Neural cell (in vitro differentiated cells): ENCODE measurements at regions not wholly inside any gene's neighbourhood (a gene's known extent, or its start where the extent isn't known, plus 50 kb on each side); places are given as distances from the start of the nearest gene placed in this dataset.

Experiments used
- H2AFZ ChIP-seq: fragments of 200-600, 300-800 bp; sonication (generic), shearing (Covaris generic); 2 replicates; pipeline ENCODE4 v1.6.0; 2014; ENCODE audit warnings: low read depth, mild to moderate bottlenecking, antibody characterized with exemption, low read length, moderate library complexity
- H3F3A ChIP-seq: fragments of 200-600 bp; shearing (Covaris generic); 2 replicates; pipeline ENCODE4 v1.6.1; 2016; ENCODE audit warnings: mild to moderate bottlenecking, moderate library complexity, mixed read lengths, antibody characterized with exemption, low read length; ENCODE audit not compliant: insufficient read depth, poor library complexity, severe bottlenecking
- H3K27ac ChIP-seq: fragments of 200-600, 300-800 bp; sonication (generic), shearing (Covaris generic); 2 replicates; pipeline ENCODE4 v1.5.1; 2014; ENCODE audit warnings: mild to moderate bottlenecking, low read length, moderate library complexity
- H3K27me3 ChIP-seq: fragments of 300-800, 200-600 bp; sonication (generic), shearing (Covaris generic); 2 replicates; pipeline ENCODE4 v1.6.0; 2014; ENCODE audit warnings: mild to moderate bottlenecking, low read depth, low read length, moderate library complexity; ENCODE audit not compliant: insufficient read depth
- H3K36me3 ChIP-seq: fragments of 300-800, 200-600 bp; sonication (generic), shearing (Covaris generic); 2 replicates; pipeline ENCODE4 v1.5.1; 2014; ENCODE audit warnings: mild to moderate bottlenecking, antibody characterized with exemption, low read length, moderate library complexity; ENCODE audit not compliant: insufficient read depth
- H3K4me2 ChIP-seq: fragments of 300-800, 200-600 bp; sonication (generic), shearing (Covaris generic); 2 replicates; pipeline ENCODE4 v1.6.0; 2014; ENCODE audit warnings: mild to moderate bottlenecking, low read length
- H3K4me3 ChIP-seq: fragments of 300-800, 200-600 bp; sonication (generic), shearing (Covaris generic); 2 replicates; pipeline ENCODE4 v1.5.1; 2014; ENCODE audit warnings: mild to moderate bottlenecking, low read length, moderate library complexity
- H3K79me2 ChIP-seq: fragments of 200-600 bp; shearing (Covaris generic); replicated peaks from 2 replicates; pipeline ENCODE4 v1.6.0; 2014; ENCODE audit warnings: mild to moderate bottlenecking, low read length, moderate library complexity; ENCODE audit not compliant: insufficient read depth
- H3K9ac ChIP-seq: fragments of 300-800, 200-600 bp; sonication (generic), shearing (Covaris generic); 2 replicates; pipeline ENCODE4 v1.6.1; 2016; ENCODE audit warnings: mild to moderate bottlenecking, low read length, mixed read lengths
- H3K9me2 ChIP-seq: fragments of 200-600 bp; shearing (Covaris generic); 2 replicates; pipeline ENCODE4 v1.6.1; 2016; ENCODE audit warnings: mild to moderate bottlenecking, low read length, mixed read lengths; ENCODE audit not compliant: insufficient read depth
- H3K9me3 ChIP-seq: fragments of 200-600, 300-800 bp; sonication (generic), shearing (Covaris generic); 2 replicates; pipeline ENCODE4 v1.6.1; 2016; ENCODE audit warnings: mild to moderate bottlenecking, mixed run types, low read length, moderate library complexity, mixed read lengths
- H4K20me1 ChIP-seq: fragments of 200-600 bp; shearing (Covaris generic); 2 replicates; pipeline ENCODE4 v1.6.1; 2016; ENCODE audit warnings: mild to moderate bottlenecking, mixed run types; ENCODE audit not compliant: insufficient read depth
- CTCF ChIP-seq: fragments of 450-650 bp; IDR thresholded peaks from 2 replicates; pipeline ENCODE4 v1.5.1; 2014; ENCODE audit warnings: antibody characterized with exemption, mild to moderate bottlenecking, moderate library complexity; ENCODE audit not compliant: poor library complexity, severe bottlenecking
- EP300 ChIP-seq: fragments of 450-650 bp; conservative IDR thresholded peaks from 2 replicates; pipeline ENCODE4 v1.6.1; 2014; ENCODE audit warnings: antibody characterized with exemption, mild to moderate bottlenecking, moderate library complexity; ENCODE audit not compliant: poor library complexity, severe bottlenecking
- EZH2 ChIP-seq: fragments of 200-600, 300-800 bp; shearing (Covaris generic), sonication (generic); IDR thresholded peaks from 2 replicates; pipeline ENCODE4 v1.6.1; 2014; ENCODE audit warnings: antibody characterized with exemption, low read length, borderline replicate concordance, mild to moderate bottlenecking; ENCODE audit not compliant: insufficient read depth, poor library complexity, severe bottlenecking
- MXI1 ChIP-seq: fragments of 450-650 bp; conservative IDR thresholded peaks from 2 replicates; pipeline ENCODE4 v1.6.1; 2014; ENCODE audit warnings: antibody characterized with exemption, mild to moderate bottlenecking; ENCODE audit not compliant: poor library complexity, severe bottlenecking
- POLR2AphosphoS5 ChIP-seq: IDR thresholded peaks from 2 replicates; pipeline ENCODE4 v1.6.1; 2012
- RAD21 ChIP-seq: fragments of 450-650 bp; conservative IDR thresholded peaks from 2 replicates; pipeline ENCODE4 v1.6.1; 2014; ENCODE audit warnings: antibody characterized with exemption, mild to moderate bottlenecking, moderate library complexity
- SMC3 ChIP-seq: fragments of 450-650 bp; conservative IDR thresholded peaks from 2 replicates; pipeline ENCODE4 v1.6.1; 2014; ENCODE audit warnings: antibody characterized with exemption, mild to moderate bottlenecking, moderate library complexity; ENCODE audit not compliant: poor library complexity
- TAF1 ChIP-seq: IDR thresholded peaks from 2 replicates; pipeline ENCODE4 v1.6.1; 2012; ENCODE audit warnings: low read depth
- TF ChIP-seq, protein P1 (sequence below): IDR thresholded peaks from 2 replicates; pipeline ENCODE4 v1.6.1; 2012; ENCODE audit warnings: borderline replicate concordance

DNA sequence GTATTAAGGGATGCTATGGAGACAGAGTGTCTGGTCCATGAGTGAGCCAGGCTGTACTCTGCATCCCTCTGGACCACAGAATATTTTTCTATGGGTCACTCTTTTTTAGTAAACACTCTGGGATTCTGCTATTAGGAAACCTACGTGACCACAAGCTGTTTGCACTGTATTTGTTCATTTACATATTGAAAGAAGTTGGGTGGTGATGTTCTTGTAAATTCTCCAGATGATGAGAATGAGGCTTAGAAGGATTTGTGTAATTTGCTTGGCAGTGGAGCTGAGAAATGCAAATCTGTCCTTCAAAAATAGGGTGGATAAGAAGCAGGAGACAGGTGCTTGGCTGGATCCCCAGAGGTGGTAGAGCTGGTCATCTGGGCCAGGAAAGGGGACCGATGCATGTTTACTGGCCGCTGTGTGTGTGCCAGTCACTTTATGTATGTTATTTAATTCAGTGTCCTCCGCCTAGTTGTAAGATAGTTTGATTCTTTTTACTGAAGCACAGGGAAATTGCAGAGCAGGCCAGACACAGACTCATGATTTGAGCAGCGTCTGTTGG, 63.7 kb upstream of the HEPHL1 start:
- H3K9ac ChIP-seq: no peak overlapping the region
- no peaks in the 10 kb centered on the region for H3F3A ChIP-seq
- H3K27me3 ChIP-seq: no peaks in the 10 kb centered on the region
- H3K4me2 ChIP-seq: no peak overlapping the region
- TF ChIP-seq TAF1 (no peak), MXI1 (no peak), CTCF (no peak), SMC3 (no peak), RAD21 (no peak), EP300 (no peak), EZH2 (no peak), POLR2AphosphoS5 (no peak)
- TF ChIP-seq, protein P1, sequence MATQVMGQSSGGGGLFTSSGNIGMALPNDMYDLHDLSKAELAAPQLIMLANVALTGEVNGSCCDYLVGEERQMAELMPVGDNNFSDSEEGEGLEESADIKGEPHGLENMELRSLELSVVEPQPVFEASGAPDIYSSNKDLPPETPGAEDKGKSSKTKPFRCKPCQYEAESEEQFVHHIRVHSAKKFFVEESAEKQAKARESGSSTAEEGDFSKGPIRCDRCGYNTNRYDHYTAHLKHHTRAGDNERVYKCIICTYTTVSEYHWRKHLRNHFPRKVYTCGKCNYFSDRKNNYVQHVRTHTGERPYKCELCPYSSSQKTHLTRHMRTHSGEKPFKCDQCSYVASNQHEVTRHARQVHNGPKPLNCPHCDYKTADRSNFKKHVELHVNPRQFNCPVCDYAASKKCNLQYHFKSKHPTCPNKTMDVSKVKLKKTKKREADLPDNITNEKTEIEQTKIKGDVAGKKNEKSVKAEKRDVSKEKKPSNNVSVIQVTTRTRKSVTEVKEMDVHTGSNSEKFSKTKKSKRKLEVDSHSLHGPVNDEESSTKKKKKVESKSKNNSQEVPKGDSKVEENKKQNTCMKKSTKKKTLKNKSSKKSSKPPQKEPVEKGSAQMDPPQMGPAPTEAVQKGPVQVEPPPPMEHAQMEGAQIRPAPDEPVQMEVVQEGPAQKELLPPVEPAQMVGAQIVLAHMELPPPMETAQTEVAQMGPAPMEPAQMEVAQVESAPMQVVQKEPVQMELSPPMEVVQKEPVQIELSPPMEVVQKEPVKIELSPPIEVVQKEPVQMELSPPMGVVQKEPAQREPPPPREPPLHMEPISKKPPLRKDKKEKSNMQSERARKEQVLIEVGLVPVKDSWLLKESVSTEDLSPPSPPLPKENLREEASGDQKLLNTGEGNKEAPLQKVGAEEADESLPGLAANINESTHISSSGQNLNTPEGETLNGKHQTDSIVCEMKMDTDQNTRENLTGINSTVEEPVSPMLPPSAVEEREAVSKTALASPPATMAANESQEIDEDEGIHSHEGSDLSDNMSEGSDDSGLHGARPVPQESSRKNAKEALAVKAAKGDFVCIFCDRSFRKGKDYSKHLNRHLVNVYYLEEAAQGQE: no peak
- H3K9me2 ChIP-seq: no peaks in the 10 kb centered on the region
- no peak overlapping the region for H3K27ac ChIP-seq
- H2AFZ ChIP-seq: no peak overlapping the region
- H3K4me3 ChIP-seq: no peak overlapping the region
- no peaks in the 10 kb centered on the region for H3K36me3 ChIP-seq
- H3K79me2 ChIP-seq: no peaks in the 10 kb centered on the region
- H3K9me3 ChIP-seq: no peaks in the 10 kb centered on the region
- H4K20me1 ChIP-seq: no peaks in the 10 kb centered on the region

- Histone ChIP-seq H3K27me3 (no peaks in the 10 kb centered on the region), H3F3A (no peaks in the 10 kb centered on the region), H2AFZ (no peak overlapping the region), H3K9ac (no peak overlapping the region), H3K4me2 (no peak overlapping the region), H3K4me3 (no peak overlapping the region), H3K79me2 (no peaks in the 10 kb centered on the region), H3K36me3 (no peaks in the 10 kb centered on the region), H3K27ac (no peak overlapping the region), H4K20me1 (no peaks in the 10 kb centered on the region), H3K9me3 (no peaks in the 10 kb centered on the region), H3K9me2 (no peaks in the 10 kb centered on the region)
- TF ChIP-seq, protein P1: no peak
- TF ChIP-seq RAD21 (no peak), EP300 (no peak), MXI1 (no peak), POLR2AphosphoS5 (no peak), EZH2 (no peak), CTCF (no peak), TAF1 (no peak), SMC3 (no peak)
Observed at GRCh38 chr11:93958991-93959390, 62.2 kb upstream of the HEPHL1 start.
